ENCODE measurements at regions not wholly inside any gene's neighbourhood (a gene's known extent, or its start where the extent isn't known, plus 50 kb on each side); places are given as distances from the start of the nearest gene placed in this dataset.

DNA sequence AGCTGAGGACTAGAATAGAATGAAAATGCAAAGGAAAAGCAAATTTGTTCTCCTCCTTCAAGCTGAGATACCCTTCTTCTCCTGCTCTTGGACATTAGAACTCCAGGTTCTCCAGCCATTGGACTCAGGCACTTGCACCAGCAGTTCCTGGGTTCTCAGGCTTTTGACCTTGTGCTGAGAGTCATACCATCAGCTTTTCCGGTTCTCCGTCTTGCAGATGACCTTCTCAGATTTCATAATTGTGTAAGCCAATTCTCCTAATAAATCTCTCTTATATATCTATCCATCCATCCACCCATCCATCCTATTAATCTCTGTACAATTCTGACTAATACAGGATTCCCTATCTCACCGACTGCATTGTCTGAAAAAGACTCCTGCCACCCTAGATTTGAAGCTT is 108.3 kb downstream of the AHR start:
- TF ChIP-seq, protein P1, sequence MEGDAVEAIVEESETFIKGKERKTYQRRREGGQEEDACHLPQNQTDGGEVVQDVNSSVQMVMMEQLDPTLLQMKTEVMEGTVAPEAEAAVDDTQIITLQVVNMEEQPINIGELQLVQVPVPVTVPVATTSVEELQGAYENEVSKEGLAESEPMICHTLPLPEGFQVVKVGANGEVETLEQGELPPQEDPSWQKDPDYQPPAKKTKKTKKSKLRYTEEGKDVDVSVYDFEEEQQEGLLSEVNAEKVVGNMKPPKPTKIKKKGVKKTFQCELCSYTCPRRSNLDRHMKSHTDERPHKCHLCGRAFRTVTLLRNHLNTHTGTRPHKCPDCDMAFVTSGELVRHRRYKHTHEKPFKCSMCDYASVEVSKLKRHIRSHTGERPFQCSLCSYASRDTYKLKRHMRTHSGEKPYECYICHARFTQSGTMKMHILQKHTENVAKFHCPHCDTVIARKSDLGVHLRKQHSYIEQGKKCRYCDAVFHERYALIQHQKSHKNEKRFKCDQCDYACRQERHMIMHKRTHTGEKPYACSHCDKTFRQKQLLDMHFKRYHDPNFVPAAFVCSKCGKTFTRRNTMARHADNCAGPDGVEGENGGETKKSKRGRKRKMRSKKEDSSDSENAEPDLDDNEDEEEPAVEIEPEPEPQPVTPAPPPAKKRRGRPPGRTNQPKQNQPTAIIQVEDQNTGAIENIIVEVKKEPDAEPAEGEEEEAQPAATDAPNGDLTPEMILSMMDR (IDR thresholded peaks at IDR 0.05), result no peak
- Mint-ChIP-seq H3K27me3 (ENCODE audit: insufficient read depth) (no peaks in the 10 kb centered on the region), H3K4me3 (peak overlapping the region; percentile 70), H3K27ac (peak overlapping the region; percentile 88), H3K4me1 (ENCODE audit: low read depth) (peaks cover 51% of the 10 kb centered on the region), H3K36me3 (ENCODE audit: low read depth) (no peaks in the 10 kb centered on the region), H3K9me3 (no peaks in the 10 kb centered on the region)
- DNase-seq, result peak; percentile 34

DNA sequence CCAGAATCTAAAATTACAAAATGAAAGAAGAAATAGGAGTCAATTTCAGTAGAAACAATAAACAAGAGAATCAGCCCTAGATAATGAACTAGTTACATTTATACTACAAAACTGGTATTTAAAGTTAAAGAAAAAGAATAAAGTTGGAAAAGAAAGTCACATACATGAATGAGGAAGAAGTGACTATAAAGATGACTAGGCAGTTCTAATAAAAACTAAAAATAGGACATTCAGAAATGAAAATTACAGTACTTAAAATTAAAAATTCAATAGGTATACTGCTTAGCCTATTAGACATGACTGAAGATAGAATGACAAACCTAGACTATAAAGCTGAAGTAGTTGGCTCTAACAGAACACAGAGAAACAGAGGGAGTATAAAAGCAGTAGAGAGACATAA is 108.8 kb downstream of the AHR start:
- peak overlapping the region; percentile 70 for H3K4me3 Mint-ChIP-seq
- DNase-seq, result no peak
- H3K36me3 Mint-ChIP-seq (ENCODE audit: low read depth), result no peaks in the 10 kb centered on the region
- H3K9me3 Mint-ChIP-seq, result no peaks in the 10 kb centered on the region
- H3K27ac Mint-ChIP-seq, result peak overlapping the region; percentile 88
- H3K27me3 Mint-ChIP-seq (ENCODE audit: insufficient read depth), result no peaks in the 10 kb centered on the region
- peaks cover 51% of the 10 kb centered on the region for H3K4me1 Mint-ChIP-seq (ENCODE audit: low read depth)
- TF ChIP-seq, protein P1 (IDR thresholded peaks at IDR 0.05), result no peak

DNA sequence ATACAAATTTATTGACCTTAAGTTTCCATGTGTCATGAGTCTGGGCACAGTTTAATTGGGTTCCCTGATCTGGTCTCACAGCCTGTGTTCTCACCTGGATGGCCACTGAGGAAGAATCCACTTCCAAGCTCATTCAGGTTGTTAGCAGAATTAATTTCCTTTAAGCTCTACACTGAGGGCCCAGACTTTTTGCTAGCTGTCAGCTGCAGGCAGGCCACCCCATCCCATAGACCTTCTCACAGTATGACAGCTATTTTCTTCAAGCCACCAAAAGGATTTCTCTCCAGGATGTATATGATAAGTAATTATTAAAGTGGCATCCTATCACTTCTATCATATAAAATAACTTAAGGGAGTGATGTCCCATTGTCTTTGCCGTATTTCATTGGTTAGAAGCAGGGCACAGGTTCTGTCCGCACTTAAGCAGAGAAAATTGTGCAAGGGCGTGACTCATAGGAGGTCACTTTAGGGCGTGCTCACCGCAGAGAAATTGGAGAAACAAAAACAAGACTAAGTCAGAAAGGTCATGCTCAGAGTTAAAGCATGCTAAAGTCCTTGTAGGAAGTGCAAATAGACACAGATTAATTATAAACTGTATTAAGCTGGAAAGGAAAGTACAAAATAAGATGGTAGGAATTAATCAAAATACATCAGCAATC is 109.9 kb downstream of the AHR start:
- DNase-seq, result peak; percentile 88
- peak overlapping the region; percentile 85 for H3K27ac Mint-ChIP-seq

DNA sequence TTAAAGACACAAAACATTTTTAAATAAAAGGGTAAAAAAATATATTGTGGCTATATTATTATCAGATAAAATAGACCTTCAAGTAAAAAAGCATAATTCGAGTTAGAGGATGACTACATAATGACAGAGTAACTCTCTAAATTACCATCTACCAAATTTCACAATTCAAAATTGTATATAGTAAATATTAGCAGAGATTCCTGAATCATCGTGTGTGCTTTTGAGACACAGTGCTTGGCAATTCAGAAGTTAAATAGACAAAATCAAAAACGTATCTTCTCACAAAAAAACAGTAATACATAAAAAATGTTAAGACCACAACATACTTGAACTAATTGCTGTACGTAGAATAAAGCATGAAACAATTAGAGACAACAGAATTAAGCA is 110.4 kb downstream of the AHR start:
- Mint-ChIP-seq H3K27me3 (ENCODE audit: insufficient read depth) (no peaks in the 10 kb centered on the region), H3K9me3 (no peaks in the 10 kb centered on the region), H3K36me3 (ENCODE audit: low read depth) (no peaks in the 10 kb centered on the region), H3K27ac (peak overlapping the region; percentile 85), H3K4me3 (peak overlapping the region; percentile 70), H3K4me1 (ENCODE audit: low read depth) (peaks cover 51% of the 10 kb centered on the region)
- TF ChIP-seq, protein P1 (IDR thresholded peaks at IDR 0.05), result no peak
- no peak for DNase-seq

More for the DNA sequence above, 109.9 kb downstream of the AHR start:
- Mint-ChIP-seq H3K4me3 (peak overlapping the region; percentile 70), H3K4me1 (ENCODE audit: low read depth) (peaks cover 51% of the 10 kb centered on the region), H3K27me3 (ENCODE audit: insufficient read depth) (no peaks in the 10 kb centered on the region), H3K36me3 (ENCODE audit: low read depth) (no peaks in the 10 kb centered on the region), H3K9me3 (no peaks in the 10 kb centered on the region)
- TF ChIP-seq, protein P1 (IDR thresholded peaks at IDR 0.05), result no peak

DNA sequence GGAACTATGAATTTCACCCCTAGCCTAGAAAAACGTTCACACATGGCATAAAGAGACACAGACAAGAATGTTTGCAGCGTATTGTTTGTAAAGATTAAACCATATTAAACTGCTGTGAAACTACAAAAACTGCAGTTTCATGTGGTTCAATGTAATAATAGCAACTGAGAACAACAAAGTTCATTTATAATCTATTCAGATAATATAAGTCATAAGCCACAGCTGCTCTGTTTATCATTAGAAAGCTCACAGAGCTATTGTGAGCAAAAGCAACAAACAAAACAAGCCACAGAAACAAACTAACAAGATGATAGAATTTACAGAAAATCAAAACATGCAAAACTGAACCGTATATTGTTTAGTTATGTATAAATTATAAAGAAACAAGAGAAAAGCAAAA is 113.5 kb downstream of the AHR start:
- TF ChIP-seq, protein P1 (IDR thresholded peaks at IDR 0.05), result no peak
- Mint-ChIP-seq H3K36me3 (ENCODE audit: low read depth) (no peaks in the 10 kb centered on the region), H3K27me3 (ENCODE audit: insufficient read depth) (no peaks in the 10 kb centered on the region), H3K27ac (no peak overlapping the region), H3K9me3 (no peaks in the 10 kb centered on the region), H3K4me1 (ENCODE audit: low read depth) (peaks cover 27% of the 10 kb centered on the region), H3K4me3 (no peak overlapping the region)
- no peak for DNase-seq

Measured in HFFc6 (cell line).